HUDEP-2 (cell line): ENCODE measurements at regions not wholly inside any gene's neighbourhood (a gene's known extent, or its start where the extent isn't known, plus 50 kb on each side); places are given as distances from the start of the nearest gene placed in this dataset.

Experiments
- DNase-seq, 76 experiments: peaks; one replicate each; lab custom pipeline; 2025; ENCODE audit not compliant: unreplicated experiment in 76 of 76; lab: John Stamatoyannopoulos, UW

DNA sequence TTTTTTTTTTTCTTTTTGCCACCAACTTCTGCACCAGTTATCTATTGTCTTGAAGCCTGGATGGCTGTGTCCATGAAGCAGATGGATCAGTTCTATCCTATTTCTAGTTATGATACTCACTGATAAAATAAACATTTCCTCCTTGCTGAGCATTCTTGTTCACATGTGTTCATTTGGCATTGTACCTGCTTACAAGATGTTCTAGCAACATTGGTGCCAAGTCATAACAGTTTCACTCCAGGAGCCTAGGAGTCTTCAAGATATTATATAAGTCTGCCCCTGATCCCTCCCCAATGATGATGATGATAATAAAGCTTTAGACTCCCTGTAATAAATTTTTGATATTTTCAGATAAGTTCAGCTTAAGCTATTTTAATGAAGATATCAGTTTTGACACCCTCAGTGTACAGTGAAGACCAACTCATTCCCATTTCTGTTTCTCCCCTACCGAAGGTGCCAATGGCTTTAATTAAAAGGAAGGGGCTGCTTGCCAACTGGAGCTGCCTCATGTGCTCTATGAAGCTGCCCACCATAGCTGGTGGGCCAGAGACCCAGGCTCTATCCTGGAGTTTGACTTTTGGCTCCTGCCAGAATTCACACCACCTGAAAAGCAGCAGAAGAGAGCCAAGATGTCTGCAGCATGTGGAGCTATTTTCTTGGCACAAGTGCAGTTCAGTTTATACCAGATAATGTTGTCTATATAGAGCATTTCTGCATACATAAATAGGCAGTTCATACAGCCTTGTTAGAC lies 265.4 kb upstream of the TET2 start:
- no peak for DNase-seq

DNA sequence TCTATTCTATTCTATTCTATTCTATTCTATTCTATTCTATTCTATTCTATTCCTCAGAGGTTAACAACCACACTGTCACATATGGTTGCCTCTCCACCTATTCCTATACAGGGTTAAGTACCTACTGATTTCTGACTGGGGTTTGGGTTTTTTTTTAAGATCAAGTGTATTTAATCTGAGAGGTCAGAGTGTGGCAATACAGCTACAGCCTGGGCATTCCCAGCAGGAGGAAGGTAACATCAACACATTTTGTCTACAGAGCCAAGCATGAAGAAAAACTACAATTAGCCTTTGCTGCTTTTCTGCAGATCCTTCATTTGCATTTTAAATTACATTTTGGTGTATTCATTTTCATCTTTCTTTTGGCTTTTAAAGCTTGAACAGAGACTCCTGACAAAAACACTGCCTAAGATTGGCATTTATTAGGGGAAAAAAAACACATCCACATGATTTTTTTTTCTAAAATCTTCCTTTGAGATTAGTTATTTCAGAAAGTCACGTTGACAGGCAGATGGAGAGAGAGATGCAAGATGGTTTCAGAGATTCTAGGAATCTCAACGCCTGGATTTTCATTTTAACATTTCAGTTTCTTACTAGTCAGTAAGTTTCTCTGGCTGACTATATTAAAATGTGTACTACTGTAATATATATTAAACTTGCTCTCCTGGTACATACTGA lies 255.9 kb upstream of the TET2 start:
- no peak for DNase-seq

DNA sequence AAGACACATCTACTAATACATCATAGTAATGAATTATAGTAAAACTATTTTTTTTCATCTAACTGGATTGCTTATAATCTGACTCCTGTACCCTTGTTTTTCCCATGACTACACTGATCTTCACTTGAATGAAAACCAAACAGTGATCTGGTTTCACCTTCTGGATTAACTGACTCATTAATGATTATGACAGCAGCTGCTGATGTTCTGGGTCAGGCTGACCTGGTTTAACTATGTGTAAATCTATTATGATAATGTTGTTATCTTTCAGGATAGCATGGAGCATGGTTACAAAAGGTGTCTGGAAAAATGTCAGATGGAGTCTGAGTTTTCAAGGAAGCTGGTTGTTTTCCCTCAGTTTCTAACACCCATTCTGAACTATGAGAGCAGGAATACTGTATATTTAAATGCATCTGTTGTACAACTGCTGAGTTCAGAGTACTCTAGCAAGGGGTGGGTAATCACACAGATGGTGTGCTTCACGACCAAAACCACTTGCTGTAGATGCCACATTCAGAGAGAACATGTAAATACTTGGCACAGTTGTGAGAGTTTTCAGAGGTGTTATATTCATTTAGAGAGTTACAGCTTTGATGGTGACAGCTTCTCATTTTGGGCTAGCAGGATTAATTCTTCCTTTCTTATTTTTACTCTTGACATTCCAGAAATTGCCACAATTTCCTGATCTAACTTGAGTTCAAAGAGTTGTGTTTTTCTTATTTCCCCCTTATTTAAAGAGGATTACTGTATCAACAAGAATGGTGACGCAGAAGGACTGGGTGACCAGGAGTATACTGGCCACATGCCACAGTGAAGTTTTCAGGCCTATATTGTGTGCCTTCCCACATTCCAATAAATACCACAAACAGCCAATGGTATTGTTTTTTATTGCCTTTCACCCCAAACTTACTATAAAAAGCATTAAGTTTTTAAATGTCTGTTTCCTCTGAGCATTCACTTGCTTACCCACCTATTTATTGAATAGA lies 249.7 kb upstream of the TET2 start:
- DNase-seq, result no peak

- DNase-seq, result no peak
These were observed 246.8 kb upstream of the TET2 start for GRCh38 chr4:104899863-104900262.

DNA sequence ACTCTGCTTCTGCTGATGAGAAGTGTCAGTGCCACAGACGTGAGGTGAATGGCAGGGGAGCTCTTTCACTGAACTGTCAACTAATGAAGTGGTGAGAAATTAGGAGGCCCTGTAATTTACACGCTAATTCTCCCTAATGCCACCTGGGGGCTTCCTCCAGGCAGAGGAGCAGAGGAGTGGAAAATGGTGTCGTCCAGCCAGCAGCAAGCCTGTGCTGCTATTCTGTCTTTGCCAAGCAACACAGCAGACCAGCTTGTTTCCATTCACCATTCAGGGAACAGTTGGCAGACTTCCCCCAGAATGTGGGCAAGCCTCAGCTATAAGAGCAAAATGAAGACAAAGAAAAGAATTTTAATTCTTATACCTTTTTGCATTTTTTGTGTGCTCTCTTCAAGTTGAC lies 245.2 kb upstream of the TET2 start:
- no peak for DNase-seq

DNA sequence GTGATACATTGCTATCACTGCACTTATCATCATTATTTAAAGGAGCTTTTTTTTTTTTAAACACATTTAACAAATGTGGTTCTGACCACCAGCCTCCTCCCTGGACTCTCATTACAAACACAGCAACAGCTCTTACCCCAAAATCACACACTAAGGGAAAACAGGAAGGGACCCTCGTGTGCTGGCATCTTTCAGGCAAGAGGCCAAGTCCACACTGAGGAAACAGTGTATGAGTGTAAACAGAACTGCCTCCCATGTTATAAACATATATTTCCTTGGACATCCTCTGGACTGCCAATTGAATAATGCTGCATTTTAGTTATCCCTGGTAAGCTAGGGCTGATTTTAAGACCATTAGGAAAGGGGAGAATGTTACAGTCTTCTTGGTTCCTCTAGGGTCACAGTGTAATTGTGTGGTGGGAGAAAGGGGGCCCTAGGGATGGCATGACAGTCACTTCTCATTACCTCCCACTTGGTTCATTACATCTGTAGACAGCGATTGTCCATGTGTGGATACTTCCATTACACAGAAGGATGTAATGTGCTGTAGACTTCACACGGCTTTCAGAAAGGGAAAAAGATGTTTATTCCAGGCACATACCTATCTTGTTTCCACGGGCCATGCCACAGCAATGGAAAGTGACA lies 244.6 kb upstream of the TET2 start:
- DNase-seq, result no peak

DNA sequence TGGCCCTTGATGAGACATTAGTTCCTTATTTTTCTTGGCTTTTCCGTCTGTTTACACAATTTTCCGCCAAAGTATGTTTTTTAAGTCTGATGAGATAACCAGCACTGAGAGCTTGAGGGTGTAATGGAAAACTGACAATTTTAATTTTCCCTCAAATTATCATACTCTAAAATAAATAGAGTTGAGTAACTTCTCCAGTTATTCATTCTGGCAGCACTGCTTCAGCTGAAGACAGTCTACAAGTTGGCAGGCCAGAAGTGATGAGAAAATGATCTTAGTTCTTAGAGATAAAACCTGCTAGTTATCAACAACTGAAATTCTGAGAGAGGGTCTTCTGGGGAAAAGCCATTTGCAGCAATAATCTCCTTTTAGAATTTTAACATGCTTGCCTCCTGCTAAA lies 241.6 kb upstream of the TET2 start:
- no peak for DNase-seq

DNA sequence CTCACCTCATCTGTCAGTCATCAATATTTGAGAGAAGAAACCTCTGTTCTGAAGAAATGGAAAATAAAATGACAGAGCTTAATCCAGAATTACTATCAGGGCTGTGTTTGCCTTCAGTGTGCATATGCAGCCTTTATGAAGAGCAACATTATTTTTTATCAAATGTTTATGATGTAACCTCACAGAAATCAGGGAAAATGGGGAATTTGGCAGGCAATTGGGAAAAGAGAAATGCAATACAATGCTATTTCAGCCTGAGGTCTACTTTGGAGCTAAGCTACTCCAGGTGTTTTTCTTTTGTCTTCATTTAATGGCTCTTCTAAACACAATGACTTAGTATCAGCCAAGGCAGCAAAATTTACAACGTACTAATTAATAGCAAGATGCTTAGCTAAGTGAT lies 241.1 kb upstream of the TET2 start:
- no peak for DNase-seq

DNA sequence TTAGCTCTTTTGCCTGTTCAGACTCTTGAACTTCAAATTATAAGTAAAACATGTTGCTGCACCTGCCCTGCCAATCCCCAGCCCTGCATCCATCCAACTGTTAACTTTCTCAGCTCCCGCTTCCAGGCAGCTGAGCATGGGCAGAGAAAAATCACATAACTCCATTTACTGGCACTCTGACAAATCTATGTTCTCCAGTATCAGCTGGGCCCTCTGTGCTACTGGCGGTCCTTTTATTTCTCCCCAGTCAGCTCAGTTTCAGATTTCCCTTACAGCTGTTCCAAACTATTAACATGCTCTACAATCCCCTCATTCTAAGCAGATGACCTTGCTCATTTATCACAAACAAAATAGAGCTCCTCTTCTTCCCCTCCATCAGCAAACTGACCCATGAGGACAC lies 240.4 kb upstream of the TET2 start:
- no peak for DNase-seq

GRCh38 chr4:104907074-104907649 lies 239.5 kb upstream of the TET2 start:
- no peak for DNase-seq

DNA sequence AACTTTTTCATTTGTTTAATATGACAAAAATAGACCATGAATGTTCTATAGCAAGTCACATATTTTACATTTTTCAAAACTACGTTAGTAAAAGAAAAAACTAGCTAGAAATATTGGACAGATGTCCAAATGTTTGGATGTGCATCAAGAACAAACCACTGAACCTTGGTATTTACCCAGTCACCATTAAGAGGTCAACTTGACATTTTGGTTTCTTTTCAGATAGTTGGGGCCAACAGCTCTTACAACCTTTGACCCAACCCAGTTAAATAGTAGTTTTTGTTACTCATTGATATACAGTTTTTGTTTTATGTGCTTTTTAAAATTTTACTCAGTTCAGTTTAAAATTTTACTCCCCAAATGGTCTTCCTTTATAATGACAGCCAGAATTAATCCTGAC lies 238.7 kb upstream of the TET2 start:
- no peak for DNase-seq

GRCh38 chr4:104909376-104909775 lies 237.3 kb upstream of the TET2 start:
- DNase-seq, result no peak

GRCh38 chr4:104912518-104912917 lies 234.2 kb upstream of the TET2 start:
- DNase-seq, result no peak

DNA sequence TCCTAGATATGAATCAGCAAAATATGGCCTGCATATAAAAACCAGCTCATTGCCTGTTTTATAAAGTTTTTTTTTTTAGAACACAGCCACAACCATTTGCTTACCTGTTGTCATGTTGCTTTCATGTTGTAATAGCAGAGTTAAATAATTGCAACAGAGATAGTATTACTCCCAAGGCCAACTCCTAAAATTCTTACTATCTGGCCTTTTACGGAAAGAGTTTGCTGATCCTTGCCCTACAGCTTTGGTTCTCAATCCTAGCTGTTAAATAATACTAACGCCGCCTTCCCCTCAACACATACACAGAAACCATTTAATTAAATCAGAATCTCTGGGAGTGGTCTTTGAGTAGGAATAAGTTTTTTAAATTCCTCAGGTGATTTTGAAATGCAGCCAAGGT lies 231.3 kb upstream of the TET2 start:
- no peak for DNase-seq

GRCh38 chr4:104915864-104916263 lies 230.8 kb upstream of the TET2 start:
- no peak for DNase-seq

GRCh38 chr4:104919406-104919805 lies 227.3 kb upstream of the TET2 start:
- DNase-seq, result no peak

DNA sequence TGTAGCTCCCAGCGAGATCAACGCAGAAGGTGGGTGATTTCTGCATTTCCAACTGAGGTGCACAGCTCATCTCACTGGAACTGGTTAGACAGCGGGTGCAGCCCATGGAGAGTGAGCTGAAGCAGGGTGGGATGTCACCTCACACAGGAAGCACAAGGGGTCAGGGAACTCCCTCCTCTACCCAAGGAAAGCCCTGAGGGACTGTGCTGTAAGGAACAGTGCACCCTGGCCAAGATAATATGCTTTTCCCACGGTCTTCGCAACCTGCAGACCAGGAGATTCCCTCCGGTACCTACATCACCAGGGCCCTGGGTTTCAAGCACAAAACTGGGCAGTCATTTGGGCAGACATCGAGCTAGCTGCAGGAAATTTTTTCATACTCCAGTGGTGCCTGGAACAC lies 216.4 kb upstream of the TET2 start:
- no peak for DNase-seq

DNA sequence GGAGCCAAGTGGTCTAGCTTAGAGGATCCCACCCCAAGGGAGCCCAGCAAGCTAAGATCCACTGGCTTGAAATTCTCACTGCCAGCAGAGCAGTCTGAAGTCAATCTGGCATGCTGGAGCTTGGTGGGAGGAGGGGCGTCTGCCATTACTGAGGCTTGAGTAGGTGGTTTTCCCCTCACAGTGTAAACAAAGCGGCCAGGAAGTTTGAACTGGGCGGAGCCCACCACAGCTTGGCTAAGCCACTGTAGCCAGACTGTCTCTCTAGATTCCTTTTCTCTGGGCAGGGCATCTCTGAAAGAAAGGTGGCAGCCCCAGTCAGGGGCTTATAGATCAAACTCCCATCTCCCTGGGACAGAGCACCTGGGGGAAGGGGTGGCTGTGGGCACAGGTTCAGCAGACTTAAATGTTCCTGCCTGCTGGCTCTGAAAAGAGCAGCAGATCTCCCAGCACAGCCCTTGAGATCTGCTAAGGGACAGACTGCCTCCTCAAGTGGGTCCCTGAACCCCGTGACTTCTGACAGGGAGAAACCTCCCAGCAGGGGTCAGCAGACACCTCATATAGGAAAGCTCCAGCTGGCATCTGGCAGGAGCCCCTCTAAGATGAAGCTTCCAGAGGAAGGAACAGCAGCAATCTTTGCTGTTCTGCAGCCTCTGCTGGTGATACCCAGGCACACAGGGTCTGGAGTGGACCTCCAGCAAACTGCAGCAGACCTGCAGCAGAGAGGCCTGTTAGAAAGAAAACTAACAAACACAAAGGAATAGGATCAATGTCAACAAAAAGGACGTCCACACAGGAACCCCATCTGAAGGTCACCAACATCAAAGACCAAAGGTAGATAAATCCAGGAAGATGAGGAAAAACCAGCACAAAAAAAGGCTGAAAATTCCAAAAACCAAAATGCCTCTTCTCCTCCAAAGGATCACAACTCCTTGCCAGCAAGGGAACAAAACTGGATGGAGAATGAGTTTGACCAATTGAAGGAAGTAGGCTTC lies 215.6 kb upstream of the TET2 start:
- peak in 9 of 76 experiments; percentile 0 to 5 (median 2) for DNase-seq

DNA sequence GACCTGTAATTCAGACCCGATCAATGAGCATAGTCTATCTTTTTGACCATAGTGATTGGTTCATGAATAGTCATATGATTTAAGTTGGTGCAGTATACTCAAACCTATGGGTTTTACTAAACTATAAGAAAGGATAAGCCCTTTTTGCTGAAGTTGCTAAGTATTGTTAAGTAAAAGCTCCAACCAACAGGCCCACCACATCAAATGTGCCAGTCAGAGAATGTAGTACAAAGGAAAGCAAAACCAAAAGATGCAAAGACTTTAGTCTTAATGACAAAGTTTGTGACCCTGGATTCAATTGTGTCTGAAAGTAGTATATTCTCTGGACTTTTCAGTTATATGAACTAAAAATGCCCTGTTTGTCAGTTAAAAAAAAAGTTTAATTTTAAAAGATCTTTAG lies 208.1 kb upstream of the TET2 start:
- DNase-seq, result no peak
